ENCODE measurements at regions not wholly inside any gene's neighbourhood (a gene's known extent, or its start where the extent isn't known, plus 50 kb on each side); places are given as distances from the start of the nearest gene placed in this dataset.

DNA sequence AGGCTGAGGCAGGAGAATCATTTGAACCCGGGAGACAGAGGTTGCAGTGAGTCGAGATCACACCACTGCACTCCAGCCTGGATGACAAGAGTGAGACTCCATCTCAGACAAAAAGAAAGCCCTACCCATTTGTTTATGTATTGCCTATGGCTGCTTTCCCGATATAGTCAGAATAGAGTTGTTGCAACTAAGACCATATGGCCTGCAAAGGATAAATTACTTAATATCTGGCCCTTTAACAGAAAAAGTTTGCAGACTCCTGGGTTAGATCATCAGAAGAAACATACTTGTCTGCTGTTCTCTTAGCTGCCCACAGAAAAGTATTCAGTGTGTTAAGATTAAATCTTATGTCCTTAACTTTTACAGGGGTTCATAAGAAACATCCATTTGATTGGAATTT is 122.4 kb upstream of the VASH1 start:
- no peaks in the 10 kb centered on the region for H3K79me2 ChIP-seq
- no peak overlapping the region for H3K4me2 ChIP-seq (ENCODE audit: low read length)
- H3K9ac ChIP-seq: no peak overlapping the region
- H3K27me3 ChIP-seq (ENCODE audit: control insufficient read depth, insufficient read depth, low read length): no peaks in the 10 kb centered on the region
- no peak overlapping the region for H2AFZ ChIP-seq
- no peaks in the 10 kb centered on the region for H3K4me1 ChIP-seq
- H3K9me3 ChIP-seq (ENCODE audit: control insufficient read depth, low read length): no peaks in the 10 kb centered on the region
- TF ChIP-seq, protein P1, sequence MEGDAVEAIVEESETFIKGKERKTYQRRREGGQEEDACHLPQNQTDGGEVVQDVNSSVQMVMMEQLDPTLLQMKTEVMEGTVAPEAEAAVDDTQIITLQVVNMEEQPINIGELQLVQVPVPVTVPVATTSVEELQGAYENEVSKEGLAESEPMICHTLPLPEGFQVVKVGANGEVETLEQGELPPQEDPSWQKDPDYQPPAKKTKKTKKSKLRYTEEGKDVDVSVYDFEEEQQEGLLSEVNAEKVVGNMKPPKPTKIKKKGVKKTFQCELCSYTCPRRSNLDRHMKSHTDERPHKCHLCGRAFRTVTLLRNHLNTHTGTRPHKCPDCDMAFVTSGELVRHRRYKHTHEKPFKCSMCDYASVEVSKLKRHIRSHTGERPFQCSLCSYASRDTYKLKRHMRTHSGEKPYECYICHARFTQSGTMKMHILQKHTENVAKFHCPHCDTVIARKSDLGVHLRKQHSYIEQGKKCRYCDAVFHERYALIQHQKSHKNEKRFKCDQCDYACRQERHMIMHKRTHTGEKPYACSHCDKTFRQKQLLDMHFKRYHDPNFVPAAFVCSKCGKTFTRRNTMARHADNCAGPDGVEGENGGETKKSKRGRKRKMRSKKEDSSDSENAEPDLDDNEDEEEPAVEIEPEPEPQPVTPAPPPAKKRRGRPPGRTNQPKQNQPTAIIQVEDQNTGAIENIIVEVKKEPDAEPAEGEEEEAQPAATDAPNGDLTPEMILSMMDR (IDR thresholded peaks at IDR 0.05): no peak
- no peaks in the 10 kb centered on the region for H3K36me3 ChIP-seq (ENCODE audit: control insufficient read depth, insufficient read depth, low read length)
- no peak overlapping the region for H3K4me3 ChIP-seq (ENCODE audit: low read depth, low read length)
- no peak overlapping the region for H3K27ac ChIP-seq

DNA sequence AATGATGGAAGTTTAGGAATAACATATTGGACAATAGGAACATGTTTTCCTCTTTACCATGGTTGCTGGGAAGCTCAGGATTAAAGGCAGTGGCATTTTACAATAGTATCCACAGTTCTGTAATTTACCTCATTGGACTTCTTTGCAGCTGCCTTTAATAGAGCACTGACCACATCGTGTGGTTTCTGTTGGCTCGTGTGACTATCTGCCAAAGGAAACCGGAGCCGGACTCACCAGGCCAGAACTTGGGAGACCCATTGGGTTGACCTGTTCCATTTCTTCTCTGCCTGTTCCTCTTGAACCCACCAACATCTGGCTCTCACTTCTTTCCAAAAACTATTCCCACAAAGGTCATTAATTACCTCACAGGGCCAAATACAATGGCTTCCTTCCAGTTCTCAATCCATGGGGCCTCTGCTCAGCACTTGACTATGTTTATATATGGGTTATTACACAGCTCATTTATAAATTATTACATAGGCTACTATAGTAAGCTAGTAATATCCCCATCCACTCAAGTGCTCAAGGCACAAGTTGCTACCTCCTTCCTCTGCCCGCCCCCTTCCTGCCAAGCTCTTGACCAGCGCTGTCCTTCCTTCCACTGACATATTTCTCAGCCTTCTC is 121.5 kb upstream of the VASH1 start:
- Histone ChIP-seq H3K36me3 (ENCODE audit: control insufficient read depth, insufficient read depth, low read length) (no peaks in the 10 kb centered on the region), H3K9me3 (ENCODE audit: control insufficient read depth, low read length) (no peaks in the 10 kb centered on the region)
- TF ChIP-seq, protein P1 (IDR thresholded peaks at IDR 0.05): no peak

DNA sequence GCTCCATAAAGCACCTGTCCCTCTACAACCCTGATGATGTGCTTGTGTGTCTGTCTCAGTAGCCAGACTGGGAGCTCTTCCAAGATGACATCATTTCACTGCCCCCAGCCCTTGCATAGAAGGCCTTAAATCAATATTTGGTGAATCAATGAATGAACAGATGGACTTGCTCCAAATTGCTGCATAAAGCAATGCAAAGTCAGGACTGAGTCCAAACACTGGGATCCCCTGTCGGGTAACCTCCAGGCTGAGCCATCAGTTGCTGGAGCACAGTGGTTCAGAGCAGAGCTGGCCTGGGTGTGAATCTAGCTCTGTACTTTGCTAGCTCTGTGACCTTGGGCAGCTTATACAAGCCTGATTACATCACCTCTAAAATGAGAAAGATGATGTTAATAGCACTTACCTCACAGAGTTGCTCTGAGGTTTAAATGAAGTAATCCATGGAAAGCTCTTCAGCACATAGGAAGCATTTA is 120.3 kb upstream of the VASH1 start:
- TF ChIP-seq, protein P1 (IDR thresholded peaks at IDR 0.05): no peak

More for the DNA sequence above, 121.5 kb upstream of the VASH1 start:
- Histone ChIP-seq H3K4me3 (ENCODE audit: low read depth, low read length) (no peak overlapping the region), H3K27me3 (ENCODE audit: control insufficient read depth, insufficient read depth, low read length) (no peaks in the 10 kb centered on the region), H2AFZ (no peak overlapping the region), H3K79me2 (no peaks in the 10 kb centered on the region), H3K4me1 (no peaks in the 10 kb centered on the region), H3K27ac (no peak overlapping the region), H3K9ac (no peak overlapping the region), H3K4me2 (ENCODE audit: low read length) (no peak overlapping the region)

DNA sequence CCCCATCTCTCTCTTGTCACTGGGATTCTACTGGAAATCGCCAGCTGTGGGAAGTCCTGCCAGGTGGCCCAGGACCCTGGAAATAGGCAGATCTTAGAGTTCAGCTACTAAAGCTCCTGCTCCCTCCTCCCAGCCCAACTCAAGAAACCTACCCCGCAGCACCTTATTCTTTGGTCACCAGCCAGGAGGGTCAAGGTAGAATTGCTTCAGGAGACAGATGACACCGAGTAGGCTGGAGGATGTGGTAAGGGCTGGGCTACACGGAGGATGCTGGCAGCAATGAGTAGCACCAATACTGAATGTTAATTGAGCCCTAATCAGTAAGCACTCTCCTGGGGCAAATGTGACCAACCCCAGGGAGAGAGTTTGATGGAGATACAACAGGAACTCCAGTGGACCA is 119.7 kb upstream of the VASH1 start:
- Histone ChIP-seq H3K27ac (no peak overlapping the region), H2AFZ (no peak overlapping the region), H3K79me2 (no peaks in the 10 kb centered on the region), H3K9me3 (ENCODE audit: control insufficient read depth, low read length) (no peaks in the 10 kb centered on the region), H3K9ac (no peak overlapping the region), H3K4me2 (ENCODE audit: low read length) (no peak overlapping the region), H3K4me3 (ENCODE audit: low read depth, low read length) (no peak overlapping the region), H3K36me3 (ENCODE audit: control insufficient read depth, insufficient read depth, low read length) (no peaks in the 10 kb centered on the region), H3K27me3 (ENCODE audit: control insufficient read depth, insufficient read depth, low read length) (no peaks in the 10 kb centered on the region), H3K4me1 (no peaks in the 10 kb centered on the region)
- TF ChIP-seq, protein P1 (IDR thresholded peaks at IDR 0.05): no peak

More for the DNA sequence above, 120.3 kb upstream of the VASH1 start:
- Histone ChIP-seq H3K9me3 (ENCODE audit: control insufficient read depth, low read length) (no peaks in the 10 kb centered on the region), H3K4me2 (ENCODE audit: low read length) (no peak overlapping the region), H3K4me3 (ENCODE audit: low read depth, low read length) (no peak overlapping the region), H2AFZ (no peak overlapping the region), H3K9ac (no peak overlapping the region), H3K27ac (no peak overlapping the region), H3K36me3 (ENCODE audit: control insufficient read depth, insufficient read depth, low read length) (no peaks in the 10 kb centered on the region), H3K27me3 (ENCODE audit: control insufficient read depth, insufficient read depth, low read length) (no peaks in the 10 kb centered on the region), H3K79me2 (no peaks in the 10 kb centered on the region), H3K4me1 (no peaks in the 10 kb centered on the region)

DNA sequence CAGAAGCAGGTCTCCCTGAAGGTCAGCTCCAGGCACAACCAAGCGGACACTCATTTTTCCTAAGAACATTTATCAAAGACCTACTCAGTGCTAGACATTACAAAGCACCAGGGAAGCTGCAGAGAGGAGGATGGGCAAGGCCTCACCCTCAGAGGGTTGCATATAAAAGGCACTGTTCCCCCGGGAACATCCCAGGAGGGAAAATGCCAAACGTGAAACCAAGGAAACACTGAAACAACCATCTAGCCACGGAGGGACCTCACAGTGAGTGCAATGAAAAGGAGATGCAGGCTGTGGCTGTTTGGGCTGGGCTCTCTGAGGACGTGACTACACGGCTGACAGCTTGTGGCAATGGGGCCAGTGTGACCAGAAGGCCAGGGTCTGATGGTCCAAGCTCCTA is 117.4 kb upstream of the VASH1 start:
- H3K9me3 ChIP-seq (ENCODE audit: control insufficient read depth, low read length): no peaks in the 10 kb centered on the region
- no peaks in the 10 kb centered on the region for H3K36me3 ChIP-seq (ENCODE audit: control insufficient read depth, insufficient read depth, low read length)
- H2AFZ ChIP-seq: no peak overlapping the region
- no peak overlapping the region for H3K9ac ChIP-seq
- TF ChIP-seq, protein P1 (IDR thresholded peaks at IDR 0.05): no peak
- no peaks in the 10 kb centered on the region for H3K4me1 ChIP-seq
- H3K27ac ChIP-seq: no peak overlapping the region
- H3K27me3 ChIP-seq (ENCODE audit: control insufficient read depth, insufficient read depth, low read length): no peaks in the 10 kb centered on the region
- no peak overlapping the region for H3K4me2 ChIP-seq (ENCODE audit: low read length)
- no peaks in the 10 kb centered on the region for H3K79me2 ChIP-seq
- H3K4me3 ChIP-seq (ENCODE audit: low read depth, low read length): no peak overlapping the region

Data from parathyroid adenoma (tissue), 2 donors.